ENCODE measurements at regions not wholly inside any gene's neighbourhood (a gene's known extent, or its start where the extent isn't known, plus 50 kb on each side); places are given as distances from the start of the nearest gene placed in this dataset.
"Not testable (repeated sequence)": the region's sequence is repeated elsewhere in the genome, so short reads cannot be mapped to it uniquely, and the experiment has no call there.

- peak; percentile 12 for DNase-seq (ENCODE audit: low spot score)
These were observed 485.6 kb upstream of the NUDT12 start for GRCh38 chr5:104048231-104048630.

GRCh38 chr5:104045987-104046386 is 483.4 kb upstream of the NUDT12 start:
- TF ChIP-seq CTCF (IDR thresholded peaks at IDR 0.05; ENCODE audit: extremely low read depth, missing control alignments) = no peak

More at GRCh38 chr5:104048231-104048630, 485.6 kb upstream of the NUDT12 start:
- no peak for TF ChIP-seq CTCF (IDR thresholded peaks at IDR 0.05; ENCODE audit: extremely low read depth, missing control alignments)

GRCh38 chr5:104039871-104040270 is 477.3 kb upstream of the NUDT12 start:
- not testable (repeated sequence) for DNase-seq (ENCODE audit: low spot score)

More at GRCh38 chr5:104045987-104046386, 483.4 kb upstream of the NUDT12 start:
- no peak for DNase-seq (ENCODE audit: low spot score)

GRCh38 chr5:104037136-104037535 is 474.5 kb upstream of the NUDT12 start:
- not testable (repeated sequence) for DNase-seq (ENCODE audit: low spot score)

- not testable (repeated sequence) for DNase-seq (ENCODE audit: low spot score)
These were observed 470.6 kb upstream of the NUDT12 start for GRCh38 chr5:104033186-104033585.

GRCh38 chr5:104024538-104024937 is 461.9 kb upstream of the NUDT12 start:
- no peak for DNase-seq (ENCODE audit: low spot score)
- no peak for TF ChIP-seq CTCF (IDR thresholded peaks at IDR 0.05; ENCODE audit: extremely low read depth, missing control alignments)

GRCh38 chr5:104023739-104024138 is 461.1 kb upstream of the NUDT12 start:
- TF ChIP-seq CTCF (IDR thresholded peaks at IDR 0.05; ENCODE audit: extremely low read depth, missing control alignments) = no peak
- DNase-seq (ENCODE audit: low spot score) = no peak

GRCh38 chr5:104019956-104020355 is 457.4 kb upstream of the NUDT12 start:
- no peak for DNase-seq (ENCODE audit: low spot score)
- TF ChIP-seq CTCF (IDR thresholded peaks at IDR 0.05; ENCODE audit: extremely low read depth, missing control alignments) = no peak

- TF ChIP-seq CTCF (IDR thresholded peaks at IDR 0.05; ENCODE audit: extremely low read depth, missing control alignments) = no peak
- no peak for DNase-seq (ENCODE audit: low spot score)
These were observed 455.7 kb upstream of the NUDT12 start for GRCh38 chr5:104018299-104018698.
